22Rv1 (cell line): ENCODE measurements at regions not wholly inside any gene's neighbourhood (a gene's known extent, or its start where the extent isn't known, plus 50 kb on each side); places are given as distances from the start of the nearest gene placed in this dataset.

Source experiments
- H3K27ac ChIP-seq: fragments of 450-650 bp; 2 replicates; pipeline ENCODE4 v1.5.1; 2017
- CTCF ChIP-seq: fragments of 450-650 bp; IDR thresholded peaks from 2 replicates; pipeline ENCODE4 v1.5.1; 2017; ENCODE audit warnings: mild to moderate bottlenecking
- ZFX ChIP-seq: fragments of 450-650 bp; IDR thresholded peaks from 2 replicates; pipeline ENCODE4 v1.6.1; 2017; ENCODE audit warnings: antibody characterized with exemption, borderline replicate concordance

- no peak overlapping the region for H3K27ac ChIP-seq
- no peak for TF ChIP-seq CTCF
- TF ChIP-seq ZFX, result no peak
Observed at GRCh38 chr6:105941621-105942412, 144.3 kb upstream of the PRDM1 start.

GRCh38 chr6:105940990-105941389, 145.1 kb upstream of the PRDM1 start:
- TF ChIP-seq CTCF, result no peak
- TF ChIP-seq ZFX, result no peak
- H3K27ac ChIP-seq, result no peak overlapping the region

GRCh38 chr6:105936972-105937371, 149.2 kb upstream of the PRDM1 start:
- no peak for TF ChIP-seq CTCF
- TF ChIP-seq ZFX, result no peak

GRCh38 chr6:105935416-105935815, 150.7 kb upstream of the PRDM1 start:
- TF ChIP-seq CTCF (no peak), ZFX (no peak)
- no peak overlapping the region for H3K27ac ChIP-seq

More at GRCh38 chr6:105936972-105937371, 149.2 kb upstream of the PRDM1 start:
- no peak overlapping the region for H3K27ac ChIP-seq

- TF ChIP-seq CTCF, result no peak
- TF ChIP-seq ZFX, result no peak
- no peak overlapping the region for H3K27ac ChIP-seq
Observed at GRCh38 chr6:105934708-105935107, 151.4 kb upstream of the PRDM1 start.

- TF ChIP-seq CTCF (no peak), ZFX (no peak)
Observed at GRCh38 chr6:105932440-105932839, 153.7 kb upstream of the PRDM1 start.

GRCh38 chr6:105929626-105930025, 156.5 kb upstream of the PRDM1 start:
- TF ChIP-seq CTCF, result no peak
- TF ChIP-seq ZFX, result no peak
- H3K27ac ChIP-seq, result no peak overlapping the region

More at GRCh38 chr6:105932440-105932839, 153.7 kb upstream of the PRDM1 start:
- no peak overlapping the region for H3K27ac ChIP-seq
